ENCODE measurements at regions not wholly inside any gene's neighbourhood (a gene's known extent, or its start where the extent isn't known, plus 50 kb on each side); places are given as distances from the start of the nearest gene placed in this dataset.

- H3K4me3 ChIP-seq = no peak overlapping the region
- H3K27me3 ChIP-seq = no peaks in the 10 kb centered on the region
- H3K36me3 ChIP-seq = no peaks in the 10 kb centered on the region
- no peak for TF ChIP-seq EP300 (IDR thresholded peaks at IDR 0.05)
- TF ChIP-seq POLR2A (IDR thresholded peaks at IDR 0.05) = no peak
- TF ChIP-seq CTCF (IDR thresholded peaks at IDR 0.05) = no peak
- no peak for TF ChIP-seq POLR2AphosphoS5 (IDR thresholded peaks at IDR 0.05)
- WGBS, 2 donors (ENCODE audit: low coverage in 1 of 2) = 100% methylated on average over 1 of the region's 1 CpG; no CpG with 5 or more reads in 1 of the 2 donors
- ATAC-seq = no peak
- no peak overlapping the region for H3K27ac ChIP-seq
- H3K4me1 ChIP-seq = no peaks in the 10 kb centered on the region
- H3K9me3 ChIP-seq = no peaks in the 10 kb centered on the region
These were observed 50.2 kb upstream of the THSD7B start for GRCh38 chr2:136715146-136715545.

GRCh38 chr2:136714452-136714951, 50.8 kb upstream of the THSD7B start:
- WGBS, 2 donors (ENCODE audit: low coverage in 1 of 2) = 59 to 88% methylated on average over 1 to 2 of the region's 2 CpGs
- Histone ChIP-seq H3K27ac (no peak overlapping the region), H3K4me1 (no peaks in the 10 kb centered on the region), H3K36me3 (no peaks in the 10 kb centered on the region), H3K4me3 (no peak overlapping the region), H3K27me3 (no peaks in the 10 kb centered on the region), H3K9me3 (no peaks in the 10 kb centered on the region)
- TF ChIP-seq POLR2A (IDR thresholded peaks at IDR 0.05) (no peak), CTCF (IDR thresholded peaks at IDR 0.05) (no peak), POLR2AphosphoS5 (IDR thresholded peaks at IDR 0.05) (no peak), EP300 (IDR thresholded peaks at IDR 0.05) (no peak)
- ATAC-seq = no peak

- ATAC-seq = no peak
- TF ChIP-seq POLR2AphosphoS5 (IDR thresholded peaks at IDR 0.05) (no peak), CTCF (IDR thresholded peaks at IDR 0.05) (no peak), EP300 (IDR thresholded peaks at IDR 0.05) (no peak), POLR2A (IDR thresholded peaks at IDR 0.05) (no peak)
- no peaks in the 10 kb centered on the region for H3K9me3 ChIP-seq
- no peaks in the 10 kb centered on the region for H3K36me3 ChIP-seq
- H3K4me1 ChIP-seq = no peaks in the 10 kb centered on the region
- WGBS, 2 donors (ENCODE audit: low coverage in 1 of 2) = 33 to 46% methylated on average over 2 of the region's 2 CpGs
- no peaks in the 10 kb centered on the region for H3K27me3 ChIP-seq
- H3K27ac ChIP-seq = no peak overlapping the region
- H3K4me3 ChIP-seq = no peak overlapping the region
These were observed 51.6 kb upstream of the THSD7B start for GRCh38 chr2:136713739-136714138.

- H3K4me3 ChIP-seq = no peak overlapping the region
- TF ChIP-seq CTCF (IDR thresholded peaks at IDR 0.05) = no peak
- TF ChIP-seq EP300 (IDR thresholded peaks at IDR 0.05) = no peak
- no peak for TF ChIP-seq POLR2A (IDR thresholded peaks at IDR 0.05)
- H3K27me3 ChIP-seq = no peaks in the 10 kb centered on the region
- 64 to 77% methylated on average over 3 of the region's 3 CpGs for WGBS, 2 donors (ENCODE audit: low coverage in 1 of 2)
- H3K27ac ChIP-seq = no peak overlapping the region
- no peaks in the 10 kb centered on the region for H3K4me1 ChIP-seq
- no peak for ATAC-seq
- no peaks in the 10 kb centered on the region for H3K9me3 ChIP-seq
- no peaks in the 10 kb centered on the region for H3K36me3 ChIP-seq
These were observed 60.0 kb upstream of the THSD7B start for GRCh38 chr2:136705336-136705735.

GRCh38 chr2:136703214-136703613, 62.1 kb upstream of the THSD7B start:
- Histone ChIP-seq H3K27ac (no peak overlapping the region), H3K4me1 (no peaks in the 10 kb centered on the region), H3K9me3 (no peaks in the 10 kb centered on the region), H3K27me3 (no peaks in the 10 kb centered on the region), H3K4me3 (no peak overlapping the region), H3K36me3 (no peaks in the 10 kb centered on the region)
- WGBS, 2 donors (ENCODE audit: low coverage in 1 of 2) = 51 to 64% methylated on average over 2 of the region's 2 CpGs
- no peak for TF ChIP-seq CTCF (IDR thresholded peaks at IDR 0.05)
- no peak for TF ChIP-seq EP300 (IDR thresholded peaks at IDR 0.05)
- TF ChIP-seq POLR2A (IDR thresholded peaks at IDR 0.05) = no peak
- TF ChIP-seq POLR2AphosphoS5 (IDR thresholded peaks at IDR 0.05) = no peak
- ATAC-seq = no peak

Data from gastroesophageal sphincter (tissue), 4 donors.